NT2/D1 (cell line): ENCODE measurements at regions not wholly inside any gene's neighbourhood (a gene's known extent, or its start where the extent isn't known, plus 50 kb on each side); places are given as distances from the start of the nearest gene placed in this dataset.

Experiments used
- DNase-seq: peaks from one replicate; pipeline ENCODE4 v3.0.0-alpha.2; 2011; ENCODE audit warnings: low read depth, low spot score
- H3K27me3 ChIP-seq: 2 replicates; pipeline ENCODE4 v1.6.0; 2011; ENCODE audit warnings: mild to moderate bottlenecking; ENCODE audit not compliant: insufficient read length, insufficient read depth
- H3K36me3 ChIP-seq: 2 replicates; pipeline ENCODE4 v1.6.1; 2011; ENCODE audit warnings: mild to moderate bottlenecking, low read length, mixed read lengths; ENCODE audit not compliant: insufficient read depth, insufficient read length
- H3K4me1 ChIP-seq: 2 replicates; pipeline ENCODE4 v1.5.1; 2011; ENCODE audit not compliant: insufficient read depth, insufficient read length
- H3K4me3 ChIP-seq: 2 replicates; pipeline ENCODE4 v1.5.1; 2011; ENCODE audit warnings: low read depth; ENCODE audit not compliant: insufficient read length
- H3K9ac ChIP-seq: 2 replicates; pipeline ENCODE4 v1.6.0; 2011; ENCODE audit warnings: low read depth; ENCODE audit not compliant: insufficient read length
- H3K9me3 ChIP-seq: 2 replicates; pipeline ENCODE4 v1.5.1; 2011; ENCODE audit warnings: mild to moderate bottlenecking, low read length; ENCODE audit not compliant: insufficient read depth
- SUZ12 ChIP-seq: IDR thresholded peaks from 2 replicates; pipeline ENCODE4 v1.6.1; 2011; ENCODE audit not compliant: insufficient read length, insufficient read depth; ENCODE audit errors: extremely low read depth
- YY1 ChIP-seq: IDR thresholded peaks from 2 replicates; pipeline ENCODE4 v1.6.1; 2011; ENCODE audit not compliant: insufficient read length, insufficient read depth
- ZNF274 ChIP-seq: IDR thresholded peaks from 2 replicates; pipeline ENCODE4 v1.6.1; 2011; ENCODE audit warnings: mild to moderate bottlenecking, low read depth, low read length

- Histone ChIP-seq H3K4me3 (no peak overlapping the region), H3K4me1 (no peaks in the 10 kb centered on the region), H3K36me3 (no peaks in the 10 kb centered on the region), H3K27me3 (no peaks in the 10 kb centered on the region), H3K9ac (no peak overlapping the region), H3K9me3 (no peaks in the 10 kb centered on the region)
- no peak for DNase-seq
- TF ChIP-seq SUZ12 (no peak), ZNF274 (no peak), YY1 (no peak)
Measured at GRCh38 chr2:49278141-49278540, 123.8 kb upstream of the FSHR start.

- Histone ChIP-seq H3K27me3 (no peaks in the 10 kb centered on the region), H3K36me3 (no peaks in the 10 kb centered on the region), H3K4me1 (no peaks in the 10 kb centered on the region), H3K9me3 (no peaks in the 10 kb centered on the region), H3K4me3 (no peak overlapping the region), H3K9ac (no peak overlapping the region)
- TF ChIP-seq YY1, result no peak
- TF ChIP-seq SUZ12, result no peak
- no peak for TF ChIP-seq ZNF274
- DNase-seq, result no peak
Measured at GRCh38 chr2:49271060-49271606, 116.8 kb upstream of the FSHR start.

DNA sequence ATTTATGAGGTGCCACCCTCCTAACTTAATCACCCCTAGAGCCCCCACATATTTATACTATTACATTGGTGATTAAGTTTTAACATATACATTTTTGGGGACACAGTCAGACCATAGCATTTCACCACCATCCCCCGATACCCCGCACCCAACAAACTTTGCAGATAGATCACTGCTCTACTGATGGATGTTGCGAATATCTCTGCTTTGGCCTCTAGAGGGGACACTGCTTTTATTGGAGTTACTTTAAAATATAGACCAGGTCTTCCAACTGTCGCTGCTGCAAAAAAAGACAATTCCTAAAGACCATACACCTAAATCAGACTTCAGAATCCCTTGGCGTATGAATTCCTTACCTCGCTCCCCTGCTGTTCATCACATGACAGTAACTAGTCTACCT is 115.8 kb upstream of the FSHR start:
- no peak overlapping the region for H3K9ac ChIP-seq
- H3K27me3 ChIP-seq, result no peaks in the 10 kb centered on the region
- no peaks in the 10 kb centered on the region for H3K4me1 ChIP-seq
- no peak for DNase-seq
- H3K4me3 ChIP-seq, result no peak overlapping the region
- H3K36me3 ChIP-seq, result no peaks in the 10 kb centered on the region
- no peak for TF ChIP-seq YY1
- TF ChIP-seq ZNF274, result no peak
- no peak for TF ChIP-seq SUZ12
- no peaks in the 10 kb centered on the region for H3K9me3 ChIP-seq

DNA sequence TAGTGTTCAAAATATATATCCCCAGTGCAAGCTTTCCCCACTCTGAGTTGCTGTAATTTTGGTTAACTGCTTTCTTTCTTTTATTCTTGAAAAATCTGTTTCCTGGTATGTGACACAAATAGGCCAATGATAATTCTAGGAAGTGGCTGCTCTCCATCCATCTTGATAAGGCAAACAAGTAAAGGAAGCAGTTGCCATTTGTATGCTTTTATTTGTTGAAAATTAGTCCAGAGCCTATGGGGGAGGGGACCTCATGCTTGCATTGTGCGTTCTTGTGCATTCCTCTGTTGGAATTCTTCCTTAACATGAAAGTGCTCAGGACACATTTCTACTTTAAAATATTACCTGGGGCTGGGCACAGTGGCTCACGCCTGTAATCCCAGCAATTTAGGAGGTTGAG is 111.2 kb upstream of the FSHR start:
- H3K4me3 ChIP-seq, result no peak overlapping the region
- no peak overlapping the region for H3K9ac ChIP-seq
- TF ChIP-seq YY1, result no peak
- TF ChIP-seq ZNF274, result no peak
- no peak for TF ChIP-seq SUZ12
- no peaks in the 10 kb centered on the region for H3K27me3 ChIP-seq
- H3K4me1 ChIP-seq, result no peaks in the 10 kb centered on the region
- no peak for DNase-seq
- no peaks in the 10 kb centered on the region for H3K9me3 ChIP-seq
- no peaks in the 10 kb centered on the region for H3K36me3 ChIP-seq

GRCh38 chr2:49262801-49263560 is 108.7 kb upstream of the FSHR start:
- no peak for DNase-seq
- no peak for TF ChIP-seq YY1
- TF ChIP-seq ZNF274, result no peak
- no peak for TF ChIP-seq SUZ12
- no peak overlapping the region for H3K9ac ChIP-seq
- H3K9me3 ChIP-seq, result no peaks in the 10 kb centered on the region
- H3K4me1 ChIP-seq, result no peaks in the 10 kb centered on the region
- H3K27me3 ChIP-seq, result no peaks in the 10 kb centered on the region
- no peaks in the 10 kb centered on the region for H3K36me3 ChIP-seq
- H3K4me3 ChIP-seq, result no peak overlapping the region

- H3K4me3 ChIP-seq, result no peak overlapping the region
- TF ChIP-seq ZNF274, result no peak
- no peak for TF ChIP-seq YY1
- H3K4me1 ChIP-seq, result no peaks in the 10 kb centered on the region
- DNase-seq, result no peak
- H3K9me3 ChIP-seq, result no peaks in the 10 kb centered on the region
- H3K36me3 ChIP-seq, result no peaks in the 10 kb centered on the region
- no peaks in the 10 kb centered on the region for H3K27me3 ChIP-seq
- H3K9ac ChIP-seq, result no peak overlapping the region
Measured at GRCh38 chr2:49261781-49262180, 107.5 kb upstream of the FSHR start.

- no peaks in the 10 kb centered on the region for H3K27me3 ChIP-seq
- TF ChIP-seq YY1 (no peak), ZNF274 (no peak), SUZ12 (no peak)
- DNase-seq, result no peak
- H3K36me3 ChIP-seq, result no peaks in the 10 kb centered on the region
- H3K4me3 ChIP-seq, result no peak overlapping the region
- H3K9ac ChIP-seq, result no peak overlapping the region
- no peaks in the 10 kb centered on the region for H3K9me3 ChIP-seq
- H3K4me1 ChIP-seq, result no peaks in the 10 kb centered on the region
Measured at GRCh38 chr2:49260979-49261538, 106.7 kb upstream of the FSHR start.
